Upper lobe of left lung (tissue), 4 donors: ENCODE measurements at regions not wholly inside any gene's neighbourhood (a gene's known extent, or its start where the extent isn't known, plus 50 kb on each side); places are given as distances from the start of the nearest gene placed in this dataset.

Source experiments
- EP300 ChIP-seq, 4 donors: sonication (generic); formaldehyde crosslinking; IDR thresholded peaks; one replicate each; pipeline ENCODE4 v1.5.1; 2017; ENCODE audit warnings: antibody characterized with exemption in 4 of 4, control low read depth in 2 of 4
- POLR2AphosphoS5 ChIP-seq, 2 donors: sonication (generic); formaldehyde crosslinking; IDR thresholded peaks; one replicate each; pipeline ENCODE4 v1.5.1; 2017; ENCODE audit warnings: antibody characterized with exemption in 2 of 2
- TF ChIP-seq, protein P1 (sequence below), 6 experiments: fragments of 450-650 bp in 4 of 6; fragments of 200-600 bp in 2 of 6; sonication (generic) in 2 of 6; IDR thresholded peaks; one replicate each; pipeline ENCODE4 v1.5.1; 2016 to 2019; ENCODE audit warnings: antibody characterized with exemption in 6 of 6

DNA sequence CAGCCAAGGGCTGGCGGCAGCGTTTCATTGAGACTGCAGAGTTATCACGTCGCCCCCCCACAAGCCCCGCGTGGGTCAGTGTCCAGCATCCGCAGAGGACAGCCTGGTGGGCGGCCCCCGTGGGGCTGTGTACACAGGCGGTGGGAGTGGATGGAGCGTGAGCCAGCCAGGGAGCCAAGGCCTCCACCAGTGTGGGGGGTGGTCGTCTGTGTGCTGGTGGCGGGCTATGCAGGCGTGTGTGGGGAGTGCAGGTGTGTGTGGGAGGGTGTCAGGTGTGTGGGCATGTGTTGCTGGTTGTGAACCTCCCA lies 56.5 kb upstream of the NKX1-1 start:
- TF ChIP-seq, protein P1, sequence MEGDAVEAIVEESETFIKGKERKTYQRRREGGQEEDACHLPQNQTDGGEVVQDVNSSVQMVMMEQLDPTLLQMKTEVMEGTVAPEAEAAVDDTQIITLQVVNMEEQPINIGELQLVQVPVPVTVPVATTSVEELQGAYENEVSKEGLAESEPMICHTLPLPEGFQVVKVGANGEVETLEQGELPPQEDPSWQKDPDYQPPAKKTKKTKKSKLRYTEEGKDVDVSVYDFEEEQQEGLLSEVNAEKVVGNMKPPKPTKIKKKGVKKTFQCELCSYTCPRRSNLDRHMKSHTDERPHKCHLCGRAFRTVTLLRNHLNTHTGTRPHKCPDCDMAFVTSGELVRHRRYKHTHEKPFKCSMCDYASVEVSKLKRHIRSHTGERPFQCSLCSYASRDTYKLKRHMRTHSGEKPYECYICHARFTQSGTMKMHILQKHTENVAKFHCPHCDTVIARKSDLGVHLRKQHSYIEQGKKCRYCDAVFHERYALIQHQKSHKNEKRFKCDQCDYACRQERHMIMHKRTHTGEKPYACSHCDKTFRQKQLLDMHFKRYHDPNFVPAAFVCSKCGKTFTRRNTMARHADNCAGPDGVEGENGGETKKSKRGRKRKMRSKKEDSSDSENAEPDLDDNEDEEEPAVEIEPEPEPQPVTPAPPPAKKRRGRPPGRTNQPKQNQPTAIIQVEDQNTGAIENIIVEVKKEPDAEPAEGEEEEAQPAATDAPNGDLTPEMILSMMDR (IDR thresholded peaks at IDR 0.05): no peak
- no peak for TF ChIP-seq POLR2AphosphoS5 (IDR thresholded peaks at IDR 0.05)
- no peak for TF ChIP-seq EP300 (IDR thresholded peaks at IDR 0.05)
